Mucosa of descending colon (tissue), 3 donors: ENCODE measurements at regions not wholly inside any gene's neighbourhood (a gene's known extent, or its start where the extent isn't known, plus 50 kb on each side); places are given as distances from the start of the nearest gene placed in this dataset.

Source experiments
- ATAC-seq: fragments of 200-7000 bp; cut with Tn5 transposase; one replicate; pipeline ENCODE4 v1.9.1; 2020; ENCODE audit warnings: mild to moderate bottlenecking, moderate library complexity
- DNase-seq, 3 donors: peaks; one replicate each; pipeline ENCODE4 v3.0.0-alpha.2; 2020
- H3K36me3 ChIP-seq: fragments of 200-600 bp; one replicate; pipeline ENCODE4 v1.8.0; 2021; ENCODE audit warnings: low read depth, mild to moderate bottlenecking
- H3K4me1 ChIP-seq: fragments of 200-600 bp; one replicate; pipeline ENCODE4 v1.8.0; 2021; ENCODE audit warnings: low read depth, mild to moderate bottlenecking
- H3K4me3 ChIP-seq: fragments of 200-600 bp; one replicate; pipeline ENCODE4 v1.8.0; 2021; ENCODE audit warnings: mild to moderate bottlenecking
- H3K9me3 ChIP-seq: fragments of 200-600 bp; one replicate; pipeline ENCODE4 v1.8.0; 2021; ENCODE audit warnings: mild to moderate bottlenecking
- CTCF ChIP-seq: fragments of 200-600 bp; IDR thresholded peaks from one replicate; pipeline ENCODE4 v1.8.0; 2022; ENCODE audit warnings: antibody characterized with exemption, mild to moderate bottlenecking
- intact Hi-C, 2 donors: fragments of 100-400 bp; cut with DNase I in 1 of 2; cut with micrococcal nuclease in 1 of 2; formaldehyde crosslinking; loops; one replicate each; pipeline versions ENCODE4 v1.11.0 to v1.11.1; 2022; cut with DNase I, micrococcal nuclease
- donor health status: DM: no; HTN: no; CAD: no; lungs with moderate emphysema.
- donor health status: DM: no; HTN: no; CAD: no.
- donor health status: DM: no; HTN: yes; CAD: no.

DNA sequence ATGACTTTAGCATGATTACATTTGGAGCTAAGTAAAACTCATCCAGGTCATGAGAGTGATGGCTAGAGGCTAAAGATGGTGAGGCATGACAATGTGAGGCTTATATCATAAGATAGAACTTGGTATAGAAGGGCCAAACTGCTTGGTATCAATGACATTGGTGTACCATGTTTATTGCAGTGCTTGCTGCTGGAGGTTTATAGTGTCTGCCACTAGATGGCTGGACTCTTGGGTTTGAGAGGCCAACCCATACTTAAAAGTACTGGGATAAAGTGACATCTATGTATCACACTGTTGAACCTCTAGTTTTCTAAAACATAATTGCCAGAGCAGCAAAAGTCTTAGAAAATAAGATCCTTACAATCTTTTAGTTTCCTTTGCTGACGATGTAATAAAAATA lies 83.0 kb upstream of the TACR3 start:
- intact Hi-C loops: no loop called here
- Histone ChIP-seq H3K4me1 (no peaks in the 10 kb centered on the region), H3K36me3 (no peaks in the 10 kb centered on the region), H3K9me3 (peaks cover 12% of the 10 kb centered on the region), H3K4me3 (no peak overlapping the region)
- no peak for DNase-seq
- no peak for TF ChIP-seq CTCF
- no peak for ATAC-seq

GRCh38 chr4:103787057-103787456 lies 67.3 kb upstream of the TACR3 start:
- Histone ChIP-seq H3K36me3 (no peaks in the 10 kb centered on the region), H3K4me3 (no peak overlapping the region), H3K4me1 (no peaks in the 10 kb centered on the region), H3K9me3 (peaks cover 43% of the 10 kb centered on the region)
- ATAC-seq (no peak), DNase-seq (no peak)
- intact Hi-C loops: no loop called here
- no peak for TF ChIP-seq CTCF

DNA sequence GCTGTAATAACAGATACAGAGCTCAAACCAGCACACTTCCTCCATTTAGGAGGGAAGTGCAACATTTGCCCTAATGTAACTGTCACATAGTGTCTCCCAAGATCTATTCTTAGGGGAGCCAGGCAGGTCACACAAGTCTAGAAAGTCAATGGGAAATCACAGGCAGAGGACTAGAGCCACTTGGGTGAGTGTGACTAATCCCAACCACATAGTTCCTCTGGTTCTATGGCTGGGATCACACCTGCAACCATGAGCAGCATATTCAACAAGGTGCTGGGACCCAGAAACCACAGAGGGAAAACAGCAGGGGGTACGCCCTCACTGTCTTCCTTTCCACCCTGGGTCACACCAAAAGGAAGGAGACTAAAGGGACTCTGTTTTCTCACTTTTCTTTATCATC lies 66.8 kb upstream of the TACR3 start:
- intact Hi-C loops: no loop called here
- ATAC-seq (no peak), DNase-seq (no peak)
- TF ChIP-seq CTCF: no peak
- Histone ChIP-seq H3K36me3 (no peaks in the 10 kb centered on the region), H3K4me1 (no peaks in the 10 kb centered on the region), H3K4me3 (no peak overlapping the region), H3K9me3 (peaks cover 38% of the 10 kb centered on the region)

GRCh38 chr4:103786014-103786413 lies 66.2 kb upstream of the TACR3 start:
- no peaks in the 10 kb centered on the region for H3K36me3 ChIP-seq
- no peak for TF ChIP-seq CTCF
- no peak overlapping the region for H3K4me3 ChIP-seq
- H3K4me1 ChIP-seq: no peaks in the 10 kb centered on the region
- ATAC-seq (no peak), DNase-seq (peak in 1 of 3 donors; percentile 8)
- H3K9me3 ChIP-seq: peaks cover 33% of the 10 kb centered on the region
- intact Hi-C loops: no loop called here

DNA sequence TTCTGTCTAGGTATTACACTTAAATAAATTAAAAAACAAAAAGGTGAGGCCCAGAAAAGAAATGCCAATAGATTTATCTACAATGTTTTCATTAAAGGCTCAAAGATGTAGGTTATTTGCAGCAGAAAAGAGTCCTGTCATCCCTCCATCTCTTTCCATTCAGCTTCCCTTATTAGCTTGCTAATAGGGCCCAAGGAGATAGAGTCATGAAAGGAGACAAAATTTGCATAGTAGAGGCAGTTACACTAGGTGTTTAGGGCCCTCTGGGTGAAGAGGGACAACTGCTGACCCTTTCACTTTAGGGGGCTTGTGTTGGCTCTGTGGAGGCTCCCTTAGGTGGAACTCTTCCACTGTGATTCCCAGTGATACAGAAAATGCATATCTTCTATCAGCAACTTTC lies 58.4 kb upstream of the TACR3 start:
- no peaks in the 10 kb centered on the region for H3K4me1 ChIP-seq
- H3K36me3 ChIP-seq: no peaks in the 10 kb centered on the region
- H3K9me3 ChIP-seq: no peaks in the 10 kb centered on the region
- intact Hi-C loops: no loop called here
- DNase-seq: no peak
- no peak for ATAC-seq
- TF ChIP-seq CTCF: no peak
- H3K4me3 ChIP-seq: no peak overlapping the region

DNA sequence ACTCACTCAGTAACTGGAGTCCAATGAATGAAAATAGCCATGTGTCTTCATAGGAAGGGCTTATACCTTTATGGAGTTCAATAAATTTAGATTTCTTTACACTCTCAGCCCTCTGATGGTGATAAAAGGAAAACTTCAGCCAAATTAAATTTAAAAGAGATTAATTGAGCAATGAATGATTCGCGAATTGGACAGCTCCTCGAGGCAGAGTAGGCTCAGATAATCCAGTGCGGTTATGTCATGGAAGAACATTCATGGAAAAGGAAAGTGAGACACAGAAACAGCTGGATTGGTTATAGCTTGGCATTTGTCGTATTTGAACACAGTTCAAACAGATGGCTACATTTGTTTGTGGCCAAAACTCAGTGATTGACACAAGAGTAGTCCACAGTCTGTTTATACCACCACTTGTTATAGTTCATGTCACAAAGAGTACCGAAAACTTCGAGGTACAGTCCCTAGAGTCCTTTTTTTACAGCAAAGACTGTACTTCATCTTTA lies 54.6 kb upstream of the TACR3 start:
- H3K9me3 ChIP-seq: no peaks in the 10 kb centered on the region
- intact Hi-C loops: no loop called here
- no peaks in the 10 kb centered on the region for H3K4me1 ChIP-seq
- DNase-seq: no peak
- H3K4me3 ChIP-seq: no peak overlapping the region
- no peaks in the 10 kb centered on the region for H3K36me3 ChIP-seq
- ATAC-seq: no peak
- no peak for TF ChIP-seq CTCF
